ENCODE measurements at regions not wholly inside any gene's neighbourhood (a gene's known extent, or its start where the extent isn't known, plus 50 kb on each side); places are given as distances from the start of the nearest gene placed in this dataset.
"Not testable (repeated sequence)": the region's sequence is repeated elsewhere in the genome, so short reads cannot be mapped to it uniquely, and the experiment has no call there.

DNA sequence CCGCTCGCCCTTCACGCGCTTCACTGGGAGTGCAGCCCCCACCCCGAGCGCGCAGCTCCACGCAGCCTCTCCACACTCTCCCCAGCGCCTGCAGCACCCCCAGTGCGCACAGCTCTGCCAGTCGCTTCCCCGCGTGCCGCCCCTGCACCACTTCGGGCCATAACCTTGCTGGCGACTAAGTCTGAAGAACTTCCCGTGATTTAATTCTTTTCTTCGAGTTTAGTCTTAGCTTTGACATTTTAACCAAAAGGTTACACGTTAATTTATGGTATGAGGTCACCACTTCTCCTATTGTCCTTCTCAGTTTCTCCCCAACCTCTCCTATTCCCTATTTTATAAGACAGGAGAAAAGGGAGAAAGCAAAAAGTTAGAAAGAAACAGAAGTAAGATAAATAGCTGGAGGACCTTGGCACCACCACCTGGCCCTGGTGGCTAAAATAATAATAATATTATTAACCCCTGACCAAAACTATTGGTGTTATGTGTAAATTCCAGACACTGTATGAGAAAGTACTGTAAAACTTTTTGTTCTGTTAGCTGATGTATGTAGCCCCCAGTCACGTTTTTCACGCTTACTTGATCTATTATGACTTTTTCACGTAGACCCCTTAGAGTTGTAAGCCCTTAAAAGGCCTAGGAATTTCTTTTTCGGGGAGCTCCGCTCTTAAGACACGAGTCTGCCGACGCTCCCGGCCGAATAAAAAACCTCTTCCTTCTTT lies 129.2 kb downstream of the KBTBD2 start:
- not testable (repeated sequence) for DNase-seq

DNA sequence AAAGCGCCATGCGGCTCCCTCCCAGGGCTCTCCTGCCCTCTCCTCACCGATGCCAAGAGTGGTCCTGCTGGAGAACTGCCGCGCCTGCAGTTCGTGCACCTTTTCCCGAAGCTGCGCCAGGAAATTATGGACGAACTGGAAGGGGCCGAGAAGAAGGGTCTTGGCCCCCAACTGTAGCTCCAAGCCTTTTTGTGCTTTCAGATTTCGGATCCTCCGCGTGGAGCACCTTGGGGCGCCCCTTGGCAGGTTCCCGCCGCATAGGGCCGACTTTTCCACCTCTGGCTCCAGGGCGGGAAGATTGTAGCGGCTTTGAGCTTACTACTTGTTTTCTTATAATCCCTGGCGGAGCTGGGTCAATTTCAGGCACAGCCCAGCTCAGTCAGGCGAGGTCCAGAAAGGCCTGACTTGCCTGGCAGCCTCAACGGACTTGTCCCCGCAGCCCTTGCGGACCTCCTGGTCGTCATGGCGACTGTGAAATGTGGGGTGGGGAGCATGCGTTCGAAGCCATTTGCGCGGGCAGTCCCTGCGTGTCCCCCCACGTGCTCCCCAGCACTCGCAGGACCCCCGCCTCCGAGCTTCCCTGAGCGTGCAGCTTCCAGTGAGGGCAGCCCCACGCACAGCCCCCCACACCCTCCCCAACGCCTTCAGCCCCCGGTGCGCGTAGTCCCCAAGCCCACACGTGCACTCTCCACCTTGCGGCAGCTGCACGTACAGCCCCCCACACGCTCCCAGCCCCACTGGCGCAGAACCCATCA lies 129.9 kb downstream of the KBTBD2 start:
- DNase-seq: no peak

GRCh38 chr7:32760755-32761154 lies 130.8 kb downstream of the KBTBD2 start:
- not testable (repeated sequence) for DNase-seq

GRCh38 chr7:32759859-32760258 lies 131.7 kb downstream of the KBTBD2 start:
- DNase-seq: not testable (repeated sequence)

GRCh38 chr7:32753872-32754271 lies 137.7 kb downstream of the KBTBD2 start:
- not testable (repeated sequence) for DNase-seq

DNA sequence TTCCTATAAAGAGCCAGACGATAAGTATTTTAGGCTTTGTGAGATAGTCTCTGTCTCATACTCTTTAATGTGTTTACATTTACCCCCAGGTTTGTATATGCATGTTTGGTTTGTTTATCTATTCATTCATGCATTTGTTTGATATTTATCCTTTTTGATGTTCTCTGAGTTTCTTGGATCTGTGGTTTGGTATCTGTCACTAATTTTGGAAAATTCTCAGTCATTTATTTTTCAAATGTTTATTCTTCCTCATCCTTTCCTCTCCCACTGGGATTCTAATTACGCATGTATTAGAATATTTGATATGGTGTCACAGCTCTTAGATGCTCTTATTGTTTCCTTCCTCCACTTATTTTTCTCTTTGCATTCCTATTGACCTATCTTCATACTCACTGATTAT lies 143.2 kb downstream of the KBTBD2 start:
- not testable (repeated sequence) for DNase-seq

DNA sequence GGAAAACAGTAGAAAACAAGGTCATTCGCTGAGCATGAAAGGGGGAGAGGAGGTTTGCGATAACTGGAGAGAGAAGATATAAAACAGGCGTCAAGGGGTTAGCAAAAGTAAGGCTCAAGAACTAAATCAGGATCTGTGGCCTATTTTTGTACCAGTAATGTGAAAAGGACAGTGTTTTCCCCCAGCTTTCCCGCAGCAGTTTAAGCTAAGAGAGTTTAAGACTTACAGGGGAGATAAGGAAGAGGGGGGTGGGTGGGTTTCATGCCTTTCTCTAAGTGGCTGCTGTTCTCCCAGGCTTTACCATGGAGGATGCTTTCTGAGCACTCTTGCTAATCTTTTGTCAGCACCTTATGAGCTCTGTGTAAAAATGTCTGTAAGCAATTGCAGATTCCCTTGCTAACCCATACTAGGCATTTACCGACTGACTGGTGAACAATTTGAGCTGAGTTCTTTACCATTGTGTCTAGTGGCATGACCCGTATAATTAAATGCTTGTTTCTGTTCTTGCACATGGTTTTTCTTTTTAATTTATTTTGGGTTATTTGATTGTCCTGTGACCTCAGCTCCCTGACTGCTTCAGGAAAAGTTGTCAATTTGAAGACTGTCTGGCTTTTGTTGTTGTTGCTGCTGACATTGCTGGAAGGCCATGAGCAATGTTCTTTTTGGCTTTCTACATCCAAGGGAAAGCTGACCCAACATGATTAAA lies 144.0 kb downstream of the KBTBD2 start:
- DNase-seq: not testable (repeated sequence)

- not testable (repeated sequence) for DNase-seq
Measured at GRCh38 chr7:32741853-32742476, 149.6 kb downstream of the KBTBD2 start.

- DNase-seq: not testable (repeated sequence)
Measured at GRCh38 chr7:32739749-32740148, 151.8 kb downstream of the KBTBD2 start.

DNA sequence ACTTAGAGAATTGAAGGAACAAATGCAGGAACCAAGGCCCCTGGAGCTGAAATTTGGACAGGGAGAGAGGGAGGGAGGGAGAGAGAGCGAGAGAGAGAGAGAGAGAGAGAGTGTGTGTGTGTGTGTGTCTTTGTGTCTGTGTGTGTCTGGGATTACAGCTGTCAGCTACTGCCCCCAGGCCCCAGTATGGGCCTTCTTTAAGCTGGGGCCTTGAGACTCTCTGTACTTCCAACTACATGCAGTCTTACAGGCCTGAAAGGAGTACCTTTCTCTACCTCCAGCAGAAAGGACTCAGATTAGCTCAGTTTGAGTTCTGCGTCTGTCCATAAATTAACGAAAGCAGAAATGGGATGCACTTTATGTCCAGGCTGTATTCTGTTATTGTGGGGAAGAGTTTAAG lies 153.2 kb downstream of the KBTBD2 start:
- not testable (repeated sequence) for DNase-seq

GRCh38 chr7:32732767-32733166 lies 158.8 kb downstream of the KBTBD2 start:
- not testable (repeated sequence) for DNase-seq

- not testable (repeated sequence) for DNase-seq
Measured at GRCh38 chr7:32729335-32729675, 162.3 kb downstream of the KBTBD2 start.

DNA sequence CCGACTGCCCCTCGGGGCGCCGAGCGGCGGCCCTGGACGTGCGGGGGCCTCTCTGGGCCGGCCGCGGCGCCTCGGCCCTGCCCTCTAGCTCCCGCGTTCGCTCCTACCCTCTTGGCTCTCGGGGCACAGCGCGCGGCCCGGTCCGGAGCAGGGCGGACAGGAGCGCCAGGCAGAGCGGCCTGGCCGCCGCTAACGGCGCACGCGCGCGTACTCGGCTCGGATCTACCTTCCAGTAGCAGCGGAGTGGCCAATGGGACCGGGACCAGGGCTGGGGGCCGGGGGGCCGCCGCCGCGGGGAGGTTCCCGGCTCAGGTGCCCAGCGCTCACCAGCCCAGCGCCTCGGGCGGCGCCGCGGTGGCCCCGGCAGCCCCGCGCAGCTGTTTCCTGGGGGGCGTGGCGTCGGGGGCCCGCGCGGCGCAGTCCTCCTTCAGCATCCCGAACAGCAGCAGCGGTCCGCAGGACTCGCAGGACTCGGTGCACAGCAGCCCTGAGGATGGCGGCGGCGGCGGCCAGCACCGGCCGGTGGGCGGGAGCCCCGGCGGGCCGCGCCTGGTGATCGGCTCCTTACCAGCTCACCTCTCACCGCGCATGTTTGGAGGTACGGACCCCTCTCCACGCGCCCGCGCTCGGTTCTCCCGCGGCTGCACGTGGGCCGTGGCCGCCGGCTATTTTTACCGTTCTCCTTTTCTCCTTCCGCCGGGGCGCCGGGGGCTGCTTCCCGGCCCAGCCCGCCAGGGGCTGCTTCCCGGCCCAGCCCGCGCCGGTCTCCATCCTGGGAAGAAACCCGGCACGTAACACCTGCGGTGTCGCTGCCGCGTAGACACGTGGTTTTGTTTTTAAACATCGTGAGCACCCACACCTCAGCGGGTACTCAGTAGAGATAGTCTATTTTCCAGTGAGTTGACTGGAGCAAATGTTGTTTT lies 162.9 kb downstream of the KBTBD2 start:
- peak; percentile 64 for DNase-seq

- DNase-seq: peak; percentile 39
Measured at GRCh38 chr7:32727483-32728411, 163.8 kb downstream of the KBTBD2 start.

- DNase-seq: not testable (repeated sequence)
Measured at GRCh38 chr7:32722837-32723236, 168.7 kb downstream of the KBTBD2 start.

DNA sequence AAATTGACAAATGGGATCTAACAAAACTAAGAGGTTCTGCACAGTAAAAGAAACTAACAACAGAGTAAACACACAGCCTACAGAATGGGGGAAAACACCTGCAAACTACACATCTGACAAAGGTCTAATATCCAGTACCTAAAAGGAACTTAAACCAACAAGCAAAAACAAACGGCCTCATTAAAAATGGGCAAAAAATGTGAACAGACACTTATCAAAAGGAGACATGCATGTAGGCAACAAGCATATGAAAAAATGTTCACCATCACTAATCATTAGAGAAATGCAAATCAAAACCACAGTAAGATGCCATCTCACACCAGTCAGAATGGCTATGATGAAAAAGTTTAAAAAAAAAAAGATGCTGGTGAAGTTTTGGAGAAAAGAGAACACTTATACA lies 197.4 kb downstream of the KBTBD2 start:
- DNase-seq: no peak

DNA sequence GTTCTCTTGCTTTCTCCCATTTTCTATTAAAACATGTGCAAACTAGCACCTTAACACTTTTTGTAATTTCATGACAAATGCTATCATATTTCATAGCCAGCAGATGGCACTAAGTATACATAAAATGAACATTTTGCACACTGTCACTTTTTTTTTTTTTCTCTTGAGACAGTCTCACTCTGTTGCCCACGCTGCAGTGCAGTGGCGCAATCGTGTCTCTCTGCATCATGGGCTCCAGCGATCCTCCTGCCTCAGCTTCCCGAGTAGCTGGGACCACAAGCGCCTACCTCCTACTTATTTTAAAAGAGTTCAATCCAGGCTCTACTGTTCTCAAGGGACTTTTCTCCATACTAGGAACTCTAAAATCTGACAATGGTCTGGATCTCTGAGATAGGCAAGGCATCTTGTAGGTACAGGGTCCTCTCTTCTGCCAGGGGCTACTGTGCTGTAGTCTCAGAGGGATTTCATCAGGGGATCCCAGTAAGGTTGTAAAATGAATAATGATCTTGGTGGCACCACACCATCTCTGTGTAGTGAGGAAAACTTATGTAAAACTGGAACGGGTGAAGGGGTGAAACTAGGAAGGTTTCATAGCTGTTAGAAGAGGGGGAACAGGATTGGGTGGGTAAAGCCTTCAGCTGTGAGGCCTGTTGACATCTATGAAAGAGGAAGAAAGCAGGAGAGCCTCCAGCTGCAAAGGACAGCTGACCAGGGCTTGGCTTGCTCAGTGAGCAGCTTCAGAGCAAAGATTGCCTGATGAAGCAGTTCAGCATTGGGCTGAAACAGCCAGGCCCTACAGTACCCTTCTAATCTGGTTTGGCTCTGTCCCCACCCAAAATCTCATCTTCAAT lies 196.9 kb downstream of the AVL9 start:
- DNase-seq: not testable (repeated sequence)

DNA sequence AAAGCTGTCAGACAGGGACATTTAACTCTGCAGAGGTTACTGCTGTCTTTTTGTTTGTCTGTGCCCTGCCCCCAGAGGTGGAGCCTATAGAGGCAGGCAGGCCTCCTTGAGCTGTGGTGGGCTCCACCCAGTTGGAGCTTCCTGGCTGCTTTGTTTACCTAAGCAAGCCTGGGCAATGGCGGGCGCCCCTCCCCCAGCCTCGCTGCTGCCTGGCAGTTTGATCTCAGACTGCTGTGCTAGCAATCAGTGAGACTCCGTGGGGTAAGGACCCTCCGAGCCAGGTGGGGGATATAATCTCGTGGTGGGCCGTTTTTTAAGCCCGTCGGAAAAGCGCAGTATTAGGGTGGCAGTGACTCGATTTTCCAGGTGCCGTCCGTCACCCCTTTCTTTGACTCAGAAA lies 192.8 kb downstream of the AVL9 start:
- not testable (repeated sequence) for DNase-seq

- no peak for DNase-seq
Measured at GRCh38 chr7:32681174-32681518, 185.9 kb downstream of the AVL9 start.
